ENCODE measurements at regions not wholly inside any gene's neighbourhood (a gene's known extent, or its start where the extent isn't known, plus 50 kb on each side); places are given as distances from the start of the nearest gene placed in this dataset.

DNA sequence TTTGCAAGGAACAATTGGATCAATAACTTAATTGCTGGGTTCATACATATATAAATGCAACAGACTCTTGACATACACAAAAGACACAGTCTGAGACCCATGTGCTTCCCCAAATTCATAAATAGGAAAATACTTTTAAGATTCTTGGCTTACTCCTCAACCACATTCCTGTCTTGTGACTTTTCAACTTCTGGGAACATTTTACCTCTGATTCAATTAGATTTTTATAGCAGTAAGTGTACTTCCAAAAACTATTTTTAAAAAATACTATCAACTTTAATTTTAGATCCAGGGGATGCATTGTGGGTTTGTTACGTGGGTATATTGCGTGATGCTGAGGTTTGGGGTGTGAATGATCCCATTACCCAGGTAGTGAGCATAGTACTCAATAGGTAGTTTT, 406.7 kb downstream of the RPS6KC1 start:
- TF ChIP-seq POLR2AphosphoS5 (IDR thresholded peaks at IDR 0.05; ENCODE audit: low read depth, low read length) (no peak), TAF1 (IDR thresholded peaks at IDR 0.05; ENCODE audit: borderline replicate concordance, insufficient read depth, low read length) (no peak), SIN3A (IDR thresholded peaks at IDR 0.05; ENCODE audit: borderline replicate concordance, insufficient read depth, low read length) (no peak)
- TF ChIP-seq, protein P1, sequence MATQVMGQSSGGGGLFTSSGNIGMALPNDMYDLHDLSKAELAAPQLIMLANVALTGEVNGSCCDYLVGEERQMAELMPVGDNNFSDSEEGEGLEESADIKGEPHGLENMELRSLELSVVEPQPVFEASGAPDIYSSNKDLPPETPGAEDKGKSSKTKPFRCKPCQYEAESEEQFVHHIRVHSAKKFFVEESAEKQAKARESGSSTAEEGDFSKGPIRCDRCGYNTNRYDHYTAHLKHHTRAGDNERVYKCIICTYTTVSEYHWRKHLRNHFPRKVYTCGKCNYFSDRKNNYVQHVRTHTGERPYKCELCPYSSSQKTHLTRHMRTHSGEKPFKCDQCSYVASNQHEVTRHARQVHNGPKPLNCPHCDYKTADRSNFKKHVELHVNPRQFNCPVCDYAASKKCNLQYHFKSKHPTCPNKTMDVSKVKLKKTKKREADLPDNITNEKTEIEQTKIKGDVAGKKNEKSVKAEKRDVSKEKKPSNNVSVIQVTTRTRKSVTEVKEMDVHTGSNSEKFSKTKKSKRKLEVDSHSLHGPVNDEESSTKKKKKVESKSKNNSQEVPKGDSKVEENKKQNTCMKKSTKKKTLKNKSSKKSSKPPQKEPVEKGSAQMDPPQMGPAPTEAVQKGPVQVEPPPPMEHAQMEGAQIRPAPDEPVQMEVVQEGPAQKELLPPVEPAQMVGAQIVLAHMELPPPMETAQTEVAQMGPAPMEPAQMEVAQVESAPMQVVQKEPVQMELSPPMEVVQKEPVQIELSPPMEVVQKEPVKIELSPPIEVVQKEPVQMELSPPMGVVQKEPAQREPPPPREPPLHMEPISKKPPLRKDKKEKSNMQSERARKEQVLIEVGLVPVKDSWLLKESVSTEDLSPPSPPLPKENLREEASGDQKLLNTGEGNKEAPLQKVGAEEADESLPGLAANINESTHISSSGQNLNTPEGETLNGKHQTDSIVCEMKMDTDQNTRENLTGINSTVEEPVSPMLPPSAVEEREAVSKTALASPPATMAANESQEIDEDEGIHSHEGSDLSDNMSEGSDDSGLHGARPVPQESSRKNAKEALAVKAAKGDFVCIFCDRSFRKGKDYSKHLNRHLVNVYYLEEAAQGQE (IDR thresholded peaks at IDR 0.05; ENCODE audit: insufficient read depth in 1 of 2, low read depth in 2 of 2, low read length in 2 of 2), result no peak
